Glutamatergic neuron (in vitro differentiated cells): ENCODE measurements at regions not wholly inside any gene's neighbourhood (a gene's known extent, or its start where the extent isn't known, plus 50 kb on each side); places are given as distances from the start of the nearest gene placed in this dataset.

ENCODE experiments used
- DNase-seq: peaks from one replicate; pipeline ENCODE4 v3.0.0; 2022
- H3K27ac Mint-ChIP-seq: one replicate; pipeline ENCODE4 v1.8.0; 2020; ENCODE audit warnings: mild to moderate bottlenecking, mixed read lengths, inconsistent platforms; ENCODE audit not compliant: unreplicated experiment
- H3K27me3 Mint-ChIP-seq: one replicate; pipeline ENCODE4 v1.8.0; 2020; ENCODE audit warnings: mild to moderate bottlenecking, moderate library complexity, mixed read lengths, inconsistent platforms; ENCODE audit not compliant: unreplicated experiment
- H3K36me3 Mint-ChIP-seq: one replicate; pipeline ENCODE4 v1.8.0; 2020; ENCODE audit warnings: mild to moderate bottlenecking, mixed read lengths, inconsistent platforms; ENCODE audit not compliant: unreplicated experiment
- H3K4me1 Mint-ChIP-seq: one replicate; pipeline ENCODE4 v1.8.0; 2020; ENCODE audit warnings: mild to moderate bottlenecking, low read depth, mixed read lengths, inconsistent platforms; ENCODE audit not compliant: unreplicated experiment
- H3K4me3 Mint-ChIP-seq: one replicate; pipeline ENCODE4 v1.8.0; 2020; ENCODE audit warnings: mild to moderate bottlenecking, mixed read lengths, inconsistent platforms; ENCODE audit not compliant: unreplicated experiment
- H3K9me3 Mint-ChIP-seq: one replicate; pipeline ENCODE4 v1.8.0; 2020; ENCODE audit warnings: mild to moderate bottlenecking, moderate library complexity, mixed read lengths, inconsistent platforms; ENCODE audit not compliant: unreplicated experiment
- CTCF ChIP-seq: fragments of 200-600 bp; sonication (generic); IDR thresholded peaks from one replicate; pipeline ENCODE4 v1.5.0; 2021; ENCODE audit not compliant: partially characterized antibody, unreplicated experiment

DNA sequence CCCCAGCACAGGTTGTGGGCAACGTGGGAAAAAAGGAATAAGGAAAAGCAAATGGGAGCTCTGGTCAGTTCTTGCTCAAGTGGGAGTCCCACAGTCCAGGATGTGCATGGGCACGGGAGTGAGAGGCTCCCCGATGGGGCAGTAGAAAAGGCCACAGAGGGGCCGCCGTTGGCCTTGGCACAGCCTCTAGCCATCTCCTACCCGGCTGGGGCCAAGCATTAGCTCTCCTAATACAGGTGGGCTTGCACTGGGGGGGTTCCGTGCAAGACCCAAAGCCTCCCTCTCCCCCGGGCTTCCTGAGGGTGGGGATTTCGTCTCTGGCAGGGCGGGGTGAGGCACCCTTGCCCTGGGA is 212.2 kb upstream of the MVB12B start:
- Mint-ChIP-seq H3K4me3 (no peak overlapping the region), H3K4me1 (peaks cover 2% of the 10 kb centered on the region), H3K27me3 (peaks cover 4% of the 10 kb centered on the region), H3K36me3 (peaks cover 9% of the 10 kb centered on the region), H3K9me3 (peaks cover 2% of the 10 kb centered on the region), H3K27ac (no peak overlapping the region)
- DNase-seq = no peak
- TF ChIP-seq CTCF = no peak

DNA sequence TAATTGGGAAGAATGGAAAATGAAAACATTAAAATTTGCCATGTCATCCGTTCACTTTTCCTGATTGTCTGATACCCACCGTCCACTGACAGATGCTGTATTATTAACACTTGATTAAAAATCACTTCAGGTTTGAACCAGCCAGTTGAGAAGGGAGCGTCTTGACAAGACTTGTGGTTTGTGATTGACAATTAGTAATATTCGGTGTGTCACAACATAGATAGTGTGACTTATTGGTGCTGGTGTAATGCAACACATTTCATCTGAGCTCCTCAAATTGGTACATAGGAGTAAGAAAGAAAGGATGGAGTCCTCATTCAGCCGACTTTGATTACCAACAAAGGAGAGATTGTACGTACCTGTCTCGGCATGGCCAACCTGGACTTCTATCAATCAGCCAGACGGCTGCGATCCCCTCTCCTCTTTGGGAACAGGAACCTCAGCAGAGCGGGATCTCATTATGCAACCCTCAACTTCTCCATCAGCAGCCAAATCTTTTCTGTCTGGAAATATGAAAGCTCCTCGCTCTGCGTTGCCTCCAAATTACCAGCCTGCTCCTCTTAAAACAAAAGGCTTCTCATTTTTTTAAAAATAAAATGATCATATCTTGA is 211.7 kb upstream of the MVB12B start:
- no peak for TF ChIP-seq CTCF
- H3K27ac Mint-ChIP-seq = no peak overlapping the region
- peaks cover 4% of the 10 kb centered on the region for H3K27me3 Mint-ChIP-seq
- no peak for DNase-seq
- H3K36me3 Mint-ChIP-seq = peaks cover 9% of the 10 kb centered on the region
- peaks cover 2% of the 10 kb centered on the region for H3K9me3 Mint-ChIP-seq
- H3K4me1 Mint-ChIP-seq = peaks cover 2% of the 10 kb centered on the region
- no peak overlapping the region for H3K4me3 Mint-ChIP-seq

DNA sequence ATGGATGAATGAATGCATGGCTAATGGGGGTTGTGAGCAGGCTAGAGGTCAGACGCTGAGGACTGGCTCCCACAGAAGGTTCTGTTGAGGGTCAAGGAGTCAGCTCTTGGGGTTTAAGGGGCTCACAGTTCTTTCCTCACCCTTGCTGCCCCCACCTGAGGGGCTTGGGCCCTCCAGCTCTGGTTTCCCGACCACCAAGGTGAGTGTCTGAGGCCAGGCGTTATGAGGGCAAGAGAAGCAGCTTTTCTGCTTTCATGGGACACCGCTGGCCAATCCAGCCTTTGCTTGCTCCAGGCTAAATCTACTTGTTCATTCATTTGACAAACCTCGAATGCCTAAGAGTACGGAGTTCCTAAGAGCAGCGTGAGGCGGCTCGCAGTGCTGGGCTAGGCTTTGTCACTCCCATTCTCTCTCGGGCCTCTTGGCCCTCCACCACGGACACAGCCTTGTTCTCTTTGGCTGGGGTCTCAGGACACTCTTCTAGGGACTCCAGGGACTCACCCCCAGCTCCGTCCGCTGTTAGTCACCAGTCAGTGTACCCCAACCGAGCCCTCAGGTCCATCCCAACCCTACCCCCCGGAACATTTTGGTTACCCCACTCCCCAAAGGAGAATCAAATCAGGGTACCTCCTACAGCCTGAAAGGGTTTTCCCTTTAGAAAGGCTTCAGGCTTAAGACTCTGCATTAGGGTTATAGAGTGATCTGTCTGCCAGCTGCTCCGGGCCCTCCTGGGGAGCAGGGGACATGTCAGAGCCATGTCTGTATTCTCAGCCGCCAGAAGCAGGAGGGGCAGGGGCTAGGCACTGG is 210.1 kb upstream of the MVB12B start:
- no peak for DNase-seq
- TF ChIP-seq CTCF = no peak
- Mint-ChIP-seq H3K27me3 (peaks cover 4% of the 10 kb centered on the region), H3K9me3 (peaks cover 2% of the 10 kb centered on the region), H3K4me3 (no peak overlapping the region), H3K4me1 (peaks cover 2% of the 10 kb centered on the region), H3K36me3 (peaks cover 9% of the 10 kb centered on the region), H3K27ac (no peak overlapping the region)

DNA sequence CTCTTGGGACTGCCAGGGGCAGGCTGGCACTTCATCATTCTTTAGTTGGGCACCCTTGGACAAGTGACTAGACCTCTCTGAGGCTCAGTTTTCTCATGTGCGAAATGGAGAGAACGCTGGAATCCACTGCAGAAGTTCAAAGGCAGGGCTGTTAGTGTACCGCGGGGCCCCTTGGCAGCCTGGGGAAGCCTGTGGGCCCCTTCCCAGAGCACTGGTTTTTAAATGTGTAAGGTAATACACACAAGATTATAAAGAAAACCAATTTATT is 209.5 kb upstream of the MVB12B start:
- no peak for DNase-seq
- peaks cover 2% of the 10 kb centered on the region for H3K9me3 Mint-ChIP-seq

More for the DNA sequence above, 209.5 kb upstream of the MVB12B start:
- H3K4me3 Mint-ChIP-seq = no peak overlapping the region
- H3K27me3 Mint-ChIP-seq = peaks cover 4% of the 10 kb centered on the region
- peaks cover 9% of the 10 kb centered on the region for H3K36me3 Mint-ChIP-seq
- H3K4me1 Mint-ChIP-seq = peaks cover 2% of the 10 kb centered on the region
- no peak overlapping the region for H3K27ac Mint-ChIP-seq
- TF ChIP-seq CTCF = no peak
